HG03378 (cell line): ENCODE measurements at regions not wholly inside any gene's neighbourhood (a gene's known extent, or its start where the extent isn't known, plus 50 kb on each side); places are given as distances from the start of the nearest gene placed in this dataset.
"Not testable (repeated sequence)": the region's sequence is repeated elsewhere in the genome, so short reads cannot be mapped to it uniquely, and the experiment has no call there.

ENCODE experiments used
- ATAC-seq: cut with Tn5 transposase; IDR thresholded peaks from one replicate; pipeline ENCODE4 v1.9.1; 2021; ENCODE audit warnings: mild to moderate bottlenecking, moderate library complexity; ENCODE audit not compliant: unreplicated experiment

- ATAC-seq: no peak
Observed at GRCh38 chr18:5024741-5025140, 172.3 kb downstream of the AKAIN1 start.

GRCh38 chr18:5021558-5021957 lies 175.5 kb downstream of the AKAIN1 start:
- no peak for ATAC-seq

- no peak for ATAC-seq
Observed at GRCh38 chr18:5015213-5015612, 181.8 kb downstream of the AKAIN1 start.

GRCh38 chr18:5004031-5004820 lies 192.8 kb downstream of the AKAIN1 start:
- not testable (repeated sequence) for ATAC-seq

GRCh38 chr18:4994710-4995109 lies 202.3 kb downstream of the AKAIN1 start:
- no peak for ATAC-seq

GRCh38 chr18:4987452-4988405 lies 209.3 kb downstream of the AKAIN1 start:
- no peak for ATAC-seq

- no peak for ATAC-seq
Observed at GRCh38 chr18:4986677-4987076, 210.4 kb downstream of the AKAIN1 start.

- ATAC-seq: no peak
Observed at GRCh38 chr18:4986066-4986465, 211.0 kb downstream of the AKAIN1 start.

- no peak for ATAC-seq
Observed at GRCh38 chr18:4961121-4961909, 235.7 kb downstream of the AKAIN1 start.

GRCh38 chr18:4960578-4960977 lies 236.5 kb downstream of the AKAIN1 start:
- no peak for ATAC-seq

- no peak for ATAC-seq
Observed at GRCh38 chr18:4931209-4931608, 265.8 kb downstream of the AKAIN1 start.

- ATAC-seq: no peak
Observed at GRCh38 chr18:4921548-4921947, 275.5 kb downstream of the AKAIN1 start.

GRCh38 chr18:4917509-4917908 lies 279.5 kb downstream of the AKAIN1 start:
- not testable (repeated sequence) for ATAC-seq

GRCh38 chr18:4908328-4908727 lies 288.7 kb downstream of the AKAIN1 start:
- no peak for ATAC-seq

GRCh38 chr18:4906856-4907255 lies 290.2 kb downstream of the AKAIN1 start:
- ATAC-seq: no peak

GRCh38 chr18:4888251-4889040 lies 308.6 kb downstream of the AKAIN1 start:
- ATAC-seq: no peak

- ATAC-seq: no peak
Observed at GRCh38 chr18:4878480-4878879, 318.6 kb downstream of the AKAIN1 start.

GRCh38 chr18:4871197-4871596 lies 325.9 kb downstream of the AKAIN1 start:
- ATAC-seq: no peak

GRCh38 chr18:4870177-4870773 lies 326.8 kb downstream of the AKAIN1 start:
- ATAC-seq: no peak

- no peak for ATAC-seq
Observed at GRCh38 chr18:4869155-4869554, 327.9 kb downstream of the AKAIN1 start.
